HG02588 (cell line): ENCODE measurements at regions not wholly inside any gene's neighbourhood (a gene's known extent, or its start where the extent isn't known, plus 50 kb on each side); places are given as distances from the start of the nearest gene placed in this dataset.
"Not testable (repeated sequence)": the region's sequence is repeated elsewhere in the genome, so short reads cannot be mapped to it uniquely, and the experiment has no call there.

Experiments
- ATAC-seq: cut with Tn5 transposase; IDR thresholded peaks from one replicate; pipeline ENCODE4 v1.9.1; 2021; ENCODE audit warnings: mild to moderate bottlenecking, moderate library complexity; ENCODE audit not compliant: unreplicated experiment

DNA sequence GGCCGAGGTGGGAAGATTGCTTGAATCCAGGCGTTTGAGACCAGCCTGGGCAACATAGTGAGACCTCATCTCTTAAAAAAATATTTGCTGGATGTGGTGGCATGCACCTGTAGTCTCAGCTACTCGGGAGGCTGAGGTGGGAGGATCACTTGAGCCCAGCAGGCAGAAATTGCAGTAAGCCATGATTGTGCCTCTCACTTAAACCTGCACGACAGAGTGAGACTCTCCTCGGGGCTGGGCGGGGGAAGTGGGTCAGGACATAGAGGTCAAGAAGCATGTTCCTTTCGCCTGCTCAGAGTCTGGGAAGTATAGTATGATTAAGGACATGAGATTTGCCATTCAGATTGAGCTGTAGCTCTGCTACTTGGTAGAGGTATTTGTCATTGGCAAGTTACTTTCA is 52.3 kb downstream of the SEPTIN7 start:
- not testable (repeated sequence) for ATAC-seq

DNA sequence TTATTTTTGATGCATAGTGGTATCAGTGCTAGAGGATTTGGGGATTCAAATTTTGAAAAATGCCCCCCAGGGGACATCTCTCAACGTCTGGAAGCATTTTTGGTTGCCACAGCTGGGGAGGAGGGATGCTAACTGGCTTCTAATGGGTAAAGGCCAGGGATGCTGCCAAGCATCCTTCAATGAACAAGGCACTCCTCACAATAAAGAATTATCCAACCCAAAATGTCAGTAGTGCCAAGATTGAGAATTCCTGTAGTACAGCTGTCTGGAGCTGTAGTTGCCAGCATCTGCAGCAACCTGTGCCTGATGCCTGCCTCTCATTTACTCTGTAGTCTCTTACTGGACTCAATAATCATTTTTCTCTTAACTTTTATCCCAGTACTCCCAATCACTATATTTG is 53.5 kb downstream of the SEPTIN7 start:
- no peak for ATAC-seq

DNA sequence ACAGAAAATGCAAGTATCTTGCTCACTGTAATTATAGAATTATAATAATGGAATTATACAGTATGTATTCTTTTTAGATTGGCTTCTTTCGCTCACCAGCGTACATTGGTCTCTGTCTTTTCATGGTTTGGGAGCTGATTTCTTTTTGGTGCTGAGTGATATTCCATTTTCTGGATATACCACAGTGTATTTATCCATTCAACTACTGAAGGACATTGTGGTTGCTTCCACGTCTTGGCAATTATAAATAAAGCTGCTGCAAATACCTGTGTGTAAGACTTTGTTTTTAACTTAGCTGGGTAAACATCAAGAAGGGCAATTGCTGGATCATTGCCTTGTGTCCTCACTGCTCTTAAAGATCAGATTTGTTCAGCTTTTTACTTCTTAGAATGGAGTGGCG is 55.3 kb downstream of the SEPTIN7 start:
- no peak for ATAC-seq

DNA sequence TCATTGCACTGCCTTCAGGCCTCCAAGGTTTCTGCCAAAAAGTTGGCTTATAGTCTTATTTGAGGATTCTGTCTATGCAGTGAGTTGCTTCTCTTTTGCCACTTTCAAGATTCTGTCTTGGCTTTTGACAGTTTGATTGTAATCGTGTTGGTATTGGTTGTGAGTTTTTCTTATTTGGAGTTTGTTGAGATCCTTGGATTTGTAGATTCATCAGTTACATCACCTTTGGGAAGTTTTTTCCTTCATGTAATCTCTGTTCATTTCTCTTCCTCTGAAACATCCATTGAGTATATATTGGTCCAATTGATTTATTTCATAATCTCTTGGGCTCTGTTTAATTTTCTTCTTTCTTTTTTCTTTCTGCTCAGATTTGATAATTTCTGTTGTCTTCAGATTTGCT is 59.8 kb downstream of the SEPTIN7 start:
- no peak for ATAC-seq

- ATAC-seq, result no peak
Measured at GRCh38 chr7:35865287-35865686, 64.4 kb downstream of the SEPTIN7 start.

GRCh38 chr7:35866186-35866585 is 65.3 kb downstream of the SEPTIN7 start:
- ATAC-seq, result no peak

- not testable (repeated sequence) for ATAC-seq
Measured at GRCh38 chr7:35869117-35869516, 68.3 kb downstream of the SEPTIN7 start.

DNA sequence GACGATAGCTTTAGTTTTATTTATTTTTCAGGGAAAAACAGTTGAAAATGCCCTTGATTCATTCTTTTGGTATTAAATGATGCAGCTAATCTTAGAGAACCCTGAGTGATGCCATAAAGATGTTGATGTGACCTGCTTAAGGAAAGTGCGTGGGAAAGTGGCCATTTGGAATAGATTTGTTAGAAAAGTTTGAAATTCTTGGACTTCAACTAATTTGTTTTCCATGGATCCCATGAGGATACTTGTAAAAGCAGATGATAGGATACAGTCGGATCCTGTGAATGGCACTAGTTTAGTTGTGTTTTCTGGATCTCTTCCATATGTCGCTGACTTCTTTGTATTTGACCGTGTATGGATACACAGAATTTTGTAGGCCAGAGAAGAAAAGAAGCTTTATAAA is 69.0 kb downstream of the SEPTIN7 start:
- ATAC-seq, result no peak

- ATAC-seq, result no peak
Measured at GRCh38 chr7:35871856-35872255, 71.0 kb downstream of the SEPTIN7 start.

DNA sequence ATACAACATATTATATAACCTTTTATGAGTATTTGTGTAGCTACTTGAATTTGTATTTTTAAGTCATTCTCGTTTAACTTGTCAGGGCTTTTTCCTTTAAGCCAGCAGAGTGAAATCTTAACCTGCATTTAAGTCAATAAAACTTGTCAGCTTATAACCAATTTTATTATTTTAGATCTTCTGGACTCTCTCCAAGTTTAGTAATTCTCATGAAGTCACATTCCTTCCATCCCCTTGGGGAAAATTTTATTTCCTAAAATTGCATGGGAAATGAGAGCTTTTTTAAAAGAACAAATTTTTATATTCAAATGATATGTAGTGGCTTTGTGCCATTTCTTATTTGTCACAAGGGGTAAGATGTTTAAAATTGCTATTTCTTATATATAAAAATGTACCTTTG is 74.0 kb downstream of the SEPTIN7 start:
- no peak for ATAC-seq

DNA sequence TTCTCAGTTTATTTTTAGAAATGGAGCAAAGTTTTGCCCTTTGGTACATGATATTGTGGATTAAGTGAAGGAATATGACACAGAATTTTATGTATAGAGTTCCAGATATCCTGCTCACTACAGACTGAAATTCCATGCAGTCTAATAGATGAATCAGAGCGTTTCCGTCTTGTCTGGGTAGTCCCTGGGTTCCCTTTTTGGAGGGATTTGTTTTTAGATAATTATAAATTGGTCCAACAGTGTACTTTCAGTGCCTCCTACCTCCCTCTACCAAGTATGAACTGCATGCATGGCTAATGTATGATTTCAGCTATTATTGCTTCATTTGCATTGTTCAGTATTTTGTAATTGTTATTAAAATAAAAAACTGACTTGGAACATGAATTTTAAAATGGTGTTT is 74.4 kb downstream of the SEPTIN7 start:
- no peak for ATAC-seq

GRCh38 chr7:35878351-35878750 is 77.5 kb downstream of the SEPTIN7 start:
- ATAC-seq, result no peak

GRCh38 chr7:35887430-35887829 is 86.6 kb downstream of the SEPTIN7 start:
- not testable (repeated sequence) for ATAC-seq

GRCh38 chr7:35889001-35889400 is 88.1 kb downstream of the SEPTIN7 start:
- no peak for ATAC-seq

GRCh38 chr7:35889870-35890269 is 89.0 kb downstream of the SEPTIN7 start:
- no peak for ATAC-seq

- ATAC-seq, result no peak
Measured at GRCh38 chr7:35891004-35891830, 90.4 kb downstream of the SEPTIN7 start.

DNA sequence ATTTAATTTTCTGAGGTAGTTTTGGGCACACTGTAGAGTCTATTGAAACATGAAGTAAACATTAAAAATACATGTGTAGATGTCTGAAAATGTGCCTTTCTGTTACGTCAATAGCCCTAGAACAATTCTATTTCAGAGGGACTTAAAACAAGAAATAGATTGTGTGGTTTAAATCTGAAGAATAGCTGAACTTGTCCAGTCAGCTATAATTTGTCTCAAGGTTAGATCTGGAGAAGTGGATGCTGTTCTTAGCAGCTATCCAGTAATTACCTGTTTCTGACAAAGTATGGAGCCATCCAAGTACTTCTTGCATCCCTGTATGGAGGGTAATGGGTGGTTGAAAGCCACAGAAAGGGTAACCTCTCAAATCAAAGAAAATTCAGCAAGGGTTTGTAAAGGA is 92.8 kb downstream of the SEPTIN7 start:
- no peak for ATAC-seq

DNA sequence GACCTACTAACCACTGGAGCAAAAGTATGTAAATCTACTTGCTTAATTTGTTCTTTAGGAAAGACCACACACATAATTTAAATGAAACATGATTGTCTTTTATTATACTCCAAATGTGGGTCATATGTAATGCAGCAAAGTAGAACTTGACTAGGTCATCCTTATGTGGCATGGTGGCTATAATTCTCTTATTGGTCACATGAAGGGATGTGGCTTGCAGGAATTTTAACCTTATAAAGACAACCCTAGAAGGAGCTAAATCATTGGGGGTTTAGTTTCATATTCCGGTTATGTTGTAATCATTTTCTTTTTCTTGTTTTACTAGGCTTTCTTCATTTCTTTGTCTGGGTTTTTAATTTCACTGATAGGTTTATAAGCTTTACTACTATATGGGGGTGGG is 93.9 kb downstream of the SEPTIN7 start:
- no peak for ATAC-seq

DNA sequence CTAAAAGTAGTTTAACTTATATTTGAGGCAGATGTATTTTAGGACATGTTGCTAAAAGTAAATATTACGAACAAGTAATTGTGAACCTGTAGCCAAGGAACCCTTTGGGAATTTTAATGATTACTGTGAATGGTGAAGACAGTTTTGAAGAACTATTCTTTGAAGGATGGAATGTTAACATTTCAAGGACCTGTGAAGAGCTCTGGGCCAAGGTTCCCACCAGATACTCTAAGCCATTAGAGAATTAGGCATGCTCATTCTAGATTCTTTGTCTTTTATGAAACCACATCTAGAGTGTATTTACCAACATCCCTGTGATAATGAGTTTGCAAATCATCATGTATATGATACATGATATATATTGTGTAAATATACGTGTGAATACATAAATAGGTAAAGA is 99.8 kb downstream of the SEPTIN7 start:
- ATAC-seq, result no peak

DNA sequence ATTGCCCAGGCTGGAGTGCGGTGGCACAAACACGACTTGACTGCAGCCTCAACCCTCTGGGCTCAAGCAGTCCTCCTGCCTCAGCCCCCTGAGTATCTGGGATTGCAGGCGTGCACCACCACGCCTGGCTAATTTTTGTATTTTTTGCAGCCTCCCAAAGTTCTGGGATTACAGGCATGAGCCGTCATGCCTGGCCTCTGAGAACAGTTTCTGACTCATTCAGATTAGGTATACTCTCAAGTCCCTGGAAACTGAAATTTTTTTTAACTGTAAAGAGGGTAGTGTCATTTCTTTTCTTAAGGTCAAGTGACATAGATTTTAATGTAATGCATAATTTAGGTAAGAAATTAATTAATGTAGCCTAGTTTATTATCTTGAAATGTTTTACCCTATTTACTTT is 104.7 kb downstream of the SEPTIN7 start:
- no peak for ATAC-seq

DNA sequence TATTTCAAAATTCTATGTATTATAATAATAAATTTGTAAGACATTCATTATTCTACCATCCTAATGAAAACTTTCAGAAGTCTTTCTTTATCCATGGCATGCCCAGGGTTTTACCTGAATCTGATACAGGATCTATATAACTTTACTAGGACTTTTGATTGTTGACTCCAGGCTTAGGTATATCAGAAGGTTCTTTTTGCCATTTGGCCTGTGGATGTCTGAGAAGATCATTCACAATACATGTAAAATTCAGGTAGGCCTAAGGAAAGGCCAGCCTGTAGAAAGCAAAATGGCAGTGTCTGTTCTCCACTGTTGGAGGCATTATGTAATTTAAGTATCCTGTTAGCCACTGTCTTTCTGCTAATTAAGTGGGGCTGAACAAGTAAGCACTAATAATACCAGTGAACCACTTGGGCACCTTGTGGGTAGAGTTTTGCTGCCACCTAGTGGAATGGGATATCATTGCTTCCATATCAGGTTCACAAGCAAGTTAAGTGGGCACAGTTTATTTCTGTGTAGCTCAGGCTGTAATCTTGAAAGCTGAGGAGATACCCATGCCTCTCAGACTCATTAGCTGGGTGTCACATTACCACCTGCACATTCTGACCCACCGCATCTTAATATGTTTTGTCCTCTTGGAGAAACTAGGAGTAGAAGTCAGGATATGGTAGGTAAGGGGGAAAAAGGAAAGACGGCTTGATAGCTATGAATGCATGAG is 105.5 kb downstream of the SEPTIN7 start:
- ATAC-seq, result peak; percentile 79
